Esophagus muscularis mucosa (tissue), 4 donors: ENCODE measurements at regions not wholly inside any gene's neighbourhood (a gene's known extent, or its start where the extent isn't known, plus 50 kb on each side); places are given as distances from the start of the nearest gene placed in this dataset.

ENCODE experiments used
- DNase-seq: peaks from one replicate; pipeline ENCODE4 v3.0.0-alpha.2; 2017; ENCODE audit errors: extremely low spot score
- H3K27ac ChIP-seq, 4 donors: fragments of 200-600 bp; sonication (generic); replicated peaks in 1 of 4; 1 replicate in 3 of 4; 2 replicates in 1 of 4; pipeline ENCODE4 v1.5.1; 2016 to 2019; ENCODE audit warnings: mild to moderate bottlenecking in 1 of 4
- H3K27me3 ChIP-seq, 4 donors: fragments of 200-600 bp; sonication (generic); one replicate each; pipeline versions ENCODE4 v1.5.1 to v1.6.0; 2016 to 2019
- H3K36me3 ChIP-seq, 4 donors: fragments of 200-600 bp; sonication (generic); one replicate each; pipeline ENCODE4 v1.5.1; 2016 to 2019
- H3K4me1 ChIP-seq, 4 donors: fragments of 200-600 bp; sonication (generic); one replicate each; pipeline ENCODE4 v1.5.1; 2016 to 2019
- H3K4me3 ChIP-seq, 4 donors: fragments of 200-600 bp; sonication (generic); 1 replicate in 2 of 4; 2 replicates in 2 of 4; pipeline ENCODE4 v1.5.1; 2016 to 2019; ENCODE audit warnings: mild to moderate bottlenecking in 4 of 4, moderate library complexity in 1 of 4
- H3K9me3 ChIP-seq, 4 donors: fragments of 200-600 bp; sonication (generic); 1 replicate in 3 of 4; 2 replicates in 1 of 4; pipeline ENCODE4 v1.5.1; 2016 to 2019
- EP300 ChIP-seq: sonication (generic); formaldehyde crosslinking; IDR thresholded peaks from one replicate; pipeline ENCODE4 v1.6.1; 2017; ENCODE audit warnings: antibody characterized with exemption
- POLR2A ChIP-seq: fragments of 450-650 bp; IDR thresholded peaks from one replicate; pipeline ENCODE4 v1.6.1; 2017; ENCODE audit warnings: antibody characterized with exemption, moderate library complexity, mild to moderate bottlenecking, low read depth
- POLR2AphosphoS5 ChIP-seq, 2 donors: sonication (generic); formaldehyde crosslinking; IDR thresholded peaks; one replicate each; pipeline ENCODE4 v1.6.1; 2017; ENCODE audit warnings: antibody characterized with exemption in 2 of 2
- WGBS: methylation state at CpG from one replicate; pipeline ENCODE4 v1.1.5; 2018; 5-methylcytosine and 5-hydroxymethylcytosine counted together
- intact Hi-C: fragments of 100-400 bp; cut with DNase I; formaldehyde crosslinking; loops from one replicate; pipeline ENCODE4 v1.15.1; 2023
- TF ChIP-seq, protein P1 (sequence below), 3 experiments: fragments of 200-600 bp in 2 of 3; fragments of 450-650 bp in 1 of 3; sonication (generic) in 2 of 3; IDR thresholded peaks; one replicate each; pipeline ENCODE4 v1.5.1; 2017 to 2019; ENCODE audit warnings: antibody characterized with exemption in 3 of 3, mild to moderate bottlenecking in 2 of 3, moderate library complexity in 1 of 3

DNA sequence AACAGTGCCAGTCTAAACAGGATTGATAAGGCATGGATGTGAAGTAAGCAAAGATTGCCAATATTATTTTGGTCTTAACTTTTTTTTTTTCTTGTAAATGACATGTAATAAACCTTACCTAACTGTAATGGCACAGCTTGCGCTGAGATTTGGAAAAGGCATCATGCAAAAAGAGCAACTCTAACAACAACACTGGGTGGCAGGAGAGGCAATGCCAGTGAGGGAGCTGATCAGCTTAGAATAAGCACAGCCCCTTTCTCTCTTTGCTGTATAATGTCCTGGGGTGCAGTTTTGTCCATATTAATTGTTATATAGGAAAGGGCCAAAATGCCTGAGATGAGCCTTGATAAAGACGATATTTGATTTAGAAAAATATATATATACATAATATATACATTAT lies 1589.7 kb upstream of the FLRT2 start:
- TF ChIP-seq EP300, result no peak
- TF ChIP-seq POLR2A, result no peak
- TF ChIP-seq POLR2AphosphoS5 (IDR thresholded peaks at IDR 0.05), result no peak
- intact Hi-C loops, result no loop called here
- no peaks in the 10 kb centered on the region for H3K9me3 ChIP-seq
- no peak overlapping the region for H3K27ac ChIP-seq
- H3K4me3 ChIP-seq, result no peak overlapping the region
- no peaks in the 10 kb centered on the region for H3K36me3 ChIP-seq
- H3K4me1 ChIP-seq, result no peaks in the 10 kb centered on the region
- 94% methylated on average over 2 of the region's 2 CpGs for WGBS
- no peaks in the 10 kb centered on the region for H3K27me3 ChIP-seq
- DNase-seq, result no peak

DNA sequence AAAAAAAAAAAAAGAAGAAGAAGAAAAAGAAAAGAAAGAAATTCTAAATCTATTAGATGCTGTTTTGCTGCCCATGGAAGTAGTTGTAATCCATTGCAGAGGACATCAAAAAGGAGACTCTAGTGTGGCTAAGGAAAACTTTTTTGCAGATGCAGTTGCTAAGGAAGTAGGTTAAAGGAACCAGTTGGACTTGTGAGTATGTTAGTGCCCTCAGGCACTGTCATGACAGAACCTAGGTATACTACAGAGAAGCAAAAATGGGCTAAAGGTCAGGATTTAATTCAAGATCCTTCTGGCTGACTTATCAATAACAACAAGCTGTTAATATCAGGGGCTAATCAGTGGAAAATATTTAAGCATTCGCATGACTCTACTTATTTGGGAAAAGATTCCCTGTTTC lies 1571.6 kb upstream of the FLRT2 start:
- intact Hi-C loops, result no loop called here
- no peak overlapping the region for H3K4me3 ChIP-seq
- no peak for TF ChIP-seq POLR2A
- TF ChIP-seq, protein P1, sequence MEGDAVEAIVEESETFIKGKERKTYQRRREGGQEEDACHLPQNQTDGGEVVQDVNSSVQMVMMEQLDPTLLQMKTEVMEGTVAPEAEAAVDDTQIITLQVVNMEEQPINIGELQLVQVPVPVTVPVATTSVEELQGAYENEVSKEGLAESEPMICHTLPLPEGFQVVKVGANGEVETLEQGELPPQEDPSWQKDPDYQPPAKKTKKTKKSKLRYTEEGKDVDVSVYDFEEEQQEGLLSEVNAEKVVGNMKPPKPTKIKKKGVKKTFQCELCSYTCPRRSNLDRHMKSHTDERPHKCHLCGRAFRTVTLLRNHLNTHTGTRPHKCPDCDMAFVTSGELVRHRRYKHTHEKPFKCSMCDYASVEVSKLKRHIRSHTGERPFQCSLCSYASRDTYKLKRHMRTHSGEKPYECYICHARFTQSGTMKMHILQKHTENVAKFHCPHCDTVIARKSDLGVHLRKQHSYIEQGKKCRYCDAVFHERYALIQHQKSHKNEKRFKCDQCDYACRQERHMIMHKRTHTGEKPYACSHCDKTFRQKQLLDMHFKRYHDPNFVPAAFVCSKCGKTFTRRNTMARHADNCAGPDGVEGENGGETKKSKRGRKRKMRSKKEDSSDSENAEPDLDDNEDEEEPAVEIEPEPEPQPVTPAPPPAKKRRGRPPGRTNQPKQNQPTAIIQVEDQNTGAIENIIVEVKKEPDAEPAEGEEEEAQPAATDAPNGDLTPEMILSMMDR (IDR thresholded peaks at IDR 0.05), result no peak
- TF ChIP-seq EP300, result no peak
- TF ChIP-seq POLR2AphosphoS5 (IDR thresholded peaks at IDR 0.05), result no peak
- 90% methylated on average over 1 of the region's 1 CpG for WGBS
- DNase-seq, result no peak
- no peak overlapping the region for H3K27ac ChIP-seq
- H3K9me3 ChIP-seq, result no peaks in the 10 kb centered on the region
- H3K4me1 ChIP-seq, result no peaks in the 10 kb centered on the region
- no peaks in the 10 kb centered on the region for H3K27me3 ChIP-seq
- no peaks in the 10 kb centered on the region for H3K36me3 ChIP-seq

DNA sequence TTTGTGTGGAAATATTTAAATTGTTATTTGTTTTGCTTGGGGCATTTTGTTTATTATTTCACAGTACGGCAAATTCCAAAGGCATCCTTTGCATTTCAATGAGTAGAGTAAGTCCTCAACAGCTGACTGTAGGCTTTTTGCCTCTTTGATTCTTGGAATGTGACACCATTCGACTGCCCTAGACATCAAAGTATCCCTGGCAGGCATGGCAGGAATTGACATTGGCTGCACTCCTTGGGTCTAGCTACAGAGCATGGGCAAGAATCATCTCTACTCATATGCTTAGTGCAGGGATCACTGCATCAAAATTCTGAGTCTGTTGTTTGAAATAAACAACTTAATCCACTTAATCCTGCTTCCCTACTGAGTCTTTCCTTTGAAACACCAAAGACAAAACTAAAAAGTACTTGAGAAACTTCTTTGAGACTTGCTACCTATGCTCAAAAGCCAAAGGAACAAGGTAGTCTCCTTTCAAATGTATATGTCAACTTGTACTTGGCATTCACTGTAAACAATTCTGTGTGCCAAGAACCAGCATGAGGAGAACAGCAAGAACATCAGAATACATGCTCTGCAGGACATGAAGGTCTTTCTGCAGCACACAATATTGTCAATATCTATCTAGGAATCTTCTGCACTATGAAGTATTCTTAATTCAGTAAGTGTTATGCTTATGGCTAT lies 1569.0 kb upstream of the FLRT2 start:
- no peak for TF ChIP-seq POLR2A
- TF ChIP-seq POLR2AphosphoS5 (IDR thresholded peaks at IDR 0.05), result no peak
- TF ChIP-seq EP300, result no peak
- TF ChIP-seq, protein P1 (IDR thresholded peaks at IDR 0.05), result no peak
- Histone ChIP-seq H3K9me3 (no peaks in the 10 kb centered on the region), H3K4me3 (no peak overlapping the region), H3K4me1 (no peaks in the 10 kb centered on the region), H3K27ac (no peak overlapping the region), H3K27me3 (no peaks in the 10 kb centered on the region), H3K36me3 (no peaks in the 10 kb centered on the region)
- intact Hi-C loops, result no loop called here
- no peak for DNase-seq
- 66% methylated on average over 2 of the region's 2 CpGs for WGBS

DNA sequence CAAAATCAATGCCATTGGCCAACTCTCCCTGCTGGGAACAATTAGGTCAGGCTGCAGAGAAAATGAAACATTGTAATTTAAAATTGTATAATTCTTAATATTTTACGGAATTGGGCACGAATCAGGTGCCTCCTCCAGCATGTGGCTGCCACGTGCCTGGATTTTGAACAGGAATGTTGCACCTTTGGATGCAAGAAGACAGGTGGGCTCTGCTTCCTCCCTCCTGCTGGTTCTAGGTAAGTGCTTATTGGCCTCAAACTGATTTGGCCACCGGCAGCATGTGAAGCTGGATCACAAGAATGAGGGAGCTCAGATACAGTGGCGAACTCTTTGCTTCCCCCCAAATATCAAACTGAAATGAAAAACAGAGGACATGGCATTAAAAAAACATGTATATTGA lies 1559.9 kb upstream of the FLRT2 start:
- WGBS, result 87% methylated on average over 5 of the region's 5 CpGs
- Histone ChIP-seq H3K4me3 (no peak overlapping the region), H3K9me3 (no peaks in the 10 kb centered on the region), H3K4me1 (peaks cover 0 to 9% (median 5%) of the 10 kb centered on the region in 4 donors), H3K27ac (no peak overlapping the region), H3K36me3 (no peaks in the 10 kb centered on the region), H3K27me3 (no peaks in the 10 kb centered on the region)
- DNase-seq, result no peak
- TF ChIP-seq POLR2AphosphoS5 (IDR thresholded peaks at IDR 0.05) (no peak), POLR2A (no peak), EP300 (no peak)
- TF ChIP-seq, protein P1 (IDR thresholded peaks at IDR 0.05), result no peak
- intact Hi-C loops, result no loop called here

DNA sequence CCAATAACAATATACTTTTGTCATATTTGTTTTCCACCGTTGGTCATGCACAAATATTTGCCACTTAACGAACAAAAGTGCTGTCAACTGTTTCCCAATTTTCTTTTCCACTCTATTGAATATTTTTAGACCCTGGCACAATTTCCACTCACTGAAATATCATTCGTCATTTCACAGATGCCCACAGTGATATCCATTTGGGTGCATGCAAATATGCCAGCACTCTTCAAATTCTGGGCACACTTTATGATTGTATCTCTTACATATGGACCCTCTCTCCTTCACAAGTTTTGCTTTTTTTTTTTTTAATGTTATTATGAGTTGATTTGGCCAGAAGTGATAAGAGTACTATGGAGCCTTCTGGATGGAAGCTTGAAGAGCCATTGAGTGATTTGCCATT lies 1557.3 kb upstream of the FLRT2 start:
- no peaks in the 10 kb centered on the region for H3K27me3 ChIP-seq
- 77% methylated on average over 3 of the region's 3 CpGs for WGBS
- peaks cover 3 to 24% (median 20%) of the 10 kb centered on the region in 4 donors for H3K4me1 ChIP-seq
- no peak overlapping the region for H3K4me3 ChIP-seq
- H3K27ac ChIP-seq, result no peak overlapping the region
- H3K36me3 ChIP-seq, result no peaks in the 10 kb centered on the region
- no peaks in the 10 kb centered on the region for H3K9me3 ChIP-seq
- no peak for DNase-seq
- no peak for TF ChIP-seq POLR2AphosphoS5 (IDR thresholded peaks at IDR 0.05)
- TF ChIP-seq EP300, result no peak
- TF ChIP-seq, protein P1 (IDR thresholded peaks at IDR 0.05), result no peak
- no peak for TF ChIP-seq POLR2A
- intact Hi-C loops, result no loop called here
